GM21786 (cell line): ENCODE measurements at regions not wholly inside any gene's neighbourhood (a gene's known extent, or its start where the extent isn't known, plus 50 kb on each side); places are given as distances from the start of the nearest gene placed in this dataset.
"Not testable (repeated sequence)": the region's sequence is repeated elsewhere in the genome, so short reads cannot be mapped to it uniquely, and the experiment has no call there.

Experiments
- ATAC-seq: cut with Tn5 transposase; IDR thresholded peaks from one replicate; pipeline ENCODE4 v1.9.1; 2021; ENCODE audit not compliant: unreplicated experiment

DNA sequence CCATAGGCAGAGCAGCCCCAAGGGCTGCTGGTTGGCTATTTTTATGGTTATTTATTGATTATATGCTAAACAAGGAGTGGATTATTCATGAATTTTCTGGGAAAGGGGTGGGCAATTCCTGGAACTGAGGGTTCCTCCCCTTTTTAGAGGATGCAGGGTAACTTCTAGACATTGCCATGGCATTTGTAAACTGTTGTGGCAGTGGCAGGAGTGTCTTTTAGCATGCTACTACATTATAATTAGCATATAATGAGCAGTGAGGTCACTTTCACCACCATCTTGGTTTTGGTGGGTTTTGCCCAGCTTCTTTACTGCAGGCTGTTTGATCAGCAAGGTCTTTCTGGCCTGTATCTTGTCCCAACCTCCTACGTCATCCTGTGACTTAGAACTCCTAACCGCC is 112.2 kb downstream of the RHOU start:
- ATAC-seq = not testable (repeated sequence)

DNA sequence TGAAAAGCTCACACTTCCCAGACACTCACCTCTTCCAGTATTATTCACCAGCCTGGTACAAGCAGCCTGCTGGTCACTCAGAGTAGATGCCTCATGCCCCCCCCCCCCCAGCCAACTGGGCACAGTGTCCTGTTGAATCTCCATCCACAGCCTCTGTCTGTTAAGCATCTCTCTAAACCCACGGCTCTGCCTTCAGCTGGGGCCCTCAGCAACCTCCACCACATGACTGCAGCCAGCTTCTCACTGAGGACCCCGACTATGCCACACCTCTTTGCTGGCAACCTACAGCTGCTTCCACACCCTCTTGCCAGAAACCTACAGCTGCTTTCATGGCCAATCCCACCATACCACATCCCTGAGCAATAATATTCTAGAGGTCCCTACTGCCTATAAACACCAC is 113.1 kb downstream of the RHOU start:
- ATAC-seq = no peak

DNA sequence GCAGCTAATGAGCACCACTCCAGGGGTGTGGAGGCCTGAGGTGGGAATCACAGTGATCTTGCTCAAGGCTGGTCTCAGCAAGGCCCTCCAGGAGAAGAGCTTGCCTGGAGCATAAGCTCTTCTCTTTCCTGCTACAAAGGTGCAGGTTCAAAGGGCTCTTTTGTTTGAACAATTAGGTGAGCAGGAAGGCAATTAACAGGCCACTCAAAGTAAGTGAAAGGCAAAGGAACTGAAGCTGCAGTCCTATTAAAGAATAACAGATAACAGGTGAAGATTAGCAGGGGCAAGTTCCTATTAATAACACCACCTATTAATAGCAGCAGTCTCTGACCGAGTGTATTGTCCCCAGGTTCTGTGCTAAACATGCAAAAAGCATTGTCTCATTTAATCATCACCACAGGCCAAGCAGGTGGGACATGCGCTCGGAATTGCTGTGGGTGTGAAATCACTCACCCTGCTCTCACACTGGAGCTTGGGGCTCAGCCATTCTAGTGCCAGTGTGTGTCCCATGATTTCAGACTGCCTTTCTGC is 113.8 kb downstream of the RHOU start:
- ATAC-seq = peak; percentile 87

DNA sequence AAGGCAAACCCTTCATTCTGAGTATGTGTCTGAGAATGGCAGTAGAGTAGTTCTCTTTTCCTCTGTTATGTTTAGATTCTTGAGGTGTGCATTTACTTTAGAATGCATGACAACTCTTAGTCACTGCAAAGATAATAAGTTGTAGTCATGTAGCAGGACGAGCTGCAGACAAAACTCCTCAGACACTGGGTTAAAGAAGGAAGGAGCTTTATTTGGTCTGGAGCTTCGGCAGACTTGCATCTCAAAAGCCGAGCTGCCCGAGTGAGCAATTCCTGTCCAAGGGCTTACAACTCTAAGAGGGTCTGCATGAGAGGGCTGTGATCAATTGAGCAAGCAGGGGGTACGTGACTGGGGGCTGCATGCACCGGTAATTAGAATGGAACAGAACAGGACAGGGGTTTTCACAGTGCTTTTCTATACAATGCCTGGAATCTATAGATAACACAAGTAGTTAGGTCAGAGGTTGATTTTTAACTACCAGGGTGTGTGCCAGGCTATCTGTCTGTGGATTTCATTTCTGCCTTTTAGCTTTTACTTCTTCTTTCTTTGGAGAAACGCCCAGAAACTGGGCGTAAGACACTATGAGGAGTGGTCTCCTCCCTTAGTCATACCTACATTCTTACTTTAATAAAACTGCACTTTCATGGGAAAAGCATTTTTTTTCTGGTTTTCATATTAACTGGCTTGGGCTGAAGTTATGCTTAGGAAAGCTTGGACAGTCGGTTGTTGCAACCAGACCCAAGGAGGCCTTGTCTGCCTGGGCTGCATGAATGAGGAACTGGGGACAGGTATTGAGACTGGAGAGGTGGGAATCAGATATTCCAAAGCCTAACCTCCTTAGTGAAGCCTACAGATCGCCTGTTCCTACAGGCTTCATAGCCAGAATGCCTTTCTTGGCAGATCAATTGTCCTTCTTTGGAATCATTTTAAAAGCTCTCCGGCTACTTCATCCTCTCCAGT is 115.1 kb downstream of the RHOU start:
- no peak for ATAC-seq

DNA sequence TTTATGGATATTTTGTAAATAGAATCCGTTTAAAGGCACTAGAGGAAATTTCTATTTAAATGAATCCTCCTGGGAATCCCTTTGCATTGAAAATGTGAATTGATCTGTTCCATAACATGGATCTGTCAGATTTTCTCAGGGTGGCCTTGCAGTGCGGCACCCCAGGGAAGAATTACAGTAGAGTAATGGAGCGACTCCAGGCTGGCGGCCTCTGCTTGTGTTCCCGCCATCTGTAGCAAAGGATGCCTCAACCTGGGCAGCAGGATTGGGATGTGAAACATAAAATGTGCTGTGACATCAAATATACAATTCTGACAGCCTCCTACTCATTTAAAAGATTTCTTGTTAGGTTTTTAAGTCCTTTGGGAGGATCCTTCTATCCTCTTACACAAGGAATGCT is 115.9 kb downstream of the RHOU start:
- no peak for ATAC-seq

DNA sequence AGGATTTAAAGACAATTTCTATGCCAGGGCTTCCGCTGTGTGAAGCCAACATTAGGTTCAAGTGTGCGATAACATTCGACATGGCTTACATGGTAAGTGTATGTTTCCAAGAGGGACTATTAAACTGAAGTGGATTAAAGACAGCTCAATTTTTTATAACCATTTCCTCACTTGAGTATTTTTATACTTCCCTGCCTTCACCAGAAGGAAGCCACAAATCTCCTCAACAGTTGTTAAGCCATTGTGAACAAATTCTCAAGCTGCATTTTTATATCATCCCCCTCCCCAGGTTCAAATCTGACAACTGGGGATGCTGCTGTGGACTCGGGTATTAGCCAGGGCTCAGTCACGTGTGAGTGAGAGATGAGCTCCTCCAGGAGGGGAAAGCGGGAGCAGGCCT is 116.3 kb downstream of the RHOU start:
- ATAC-seq = no peak

DNA sequence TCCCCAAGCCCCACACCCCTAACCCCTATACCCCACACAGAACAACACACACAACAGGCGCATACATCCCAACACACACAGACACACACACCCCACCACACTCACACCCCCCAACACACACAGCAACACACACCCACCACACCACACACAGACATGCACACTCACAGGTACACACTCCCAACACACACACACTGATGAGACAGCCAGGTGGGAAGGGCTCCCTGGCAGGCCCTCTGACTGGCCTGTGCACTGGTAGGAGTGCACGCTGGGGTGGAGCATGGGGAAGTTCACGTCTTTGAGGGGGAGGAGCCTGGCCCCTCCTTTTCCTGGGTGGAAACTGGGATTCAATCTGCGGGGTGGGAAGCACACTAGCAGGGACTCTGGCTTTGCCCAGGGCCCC is 116.7 kb downstream of the RHOU start:
- no peak for ATAC-seq

DNA sequence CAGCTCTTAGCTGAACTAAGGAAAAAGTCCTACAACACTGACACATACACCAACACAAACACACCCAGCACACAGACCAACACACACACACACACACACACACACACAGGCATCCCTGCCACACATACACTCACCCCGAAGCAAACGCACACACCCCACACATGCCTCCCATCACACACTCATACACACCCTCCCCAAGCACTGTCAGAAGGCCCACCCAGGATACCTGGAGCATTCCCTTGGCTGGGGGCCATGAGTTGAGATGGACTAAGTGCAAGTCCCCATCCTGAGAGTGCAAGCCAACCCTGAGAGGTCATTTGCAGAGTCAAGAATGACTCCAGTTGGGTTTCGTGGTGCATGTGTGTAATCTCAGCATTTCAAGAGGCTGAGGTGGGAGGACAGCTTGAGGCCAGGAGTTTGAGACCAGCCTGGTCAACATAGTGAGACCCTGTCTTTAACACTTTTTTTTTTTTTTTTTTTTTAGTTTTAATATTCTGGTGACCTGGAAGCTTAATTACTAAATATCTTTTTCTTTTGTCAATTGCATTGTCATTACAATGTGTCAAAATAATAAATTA is 117.3 kb downstream of the RHOU start:
- no peak for ATAC-seq

DNA sequence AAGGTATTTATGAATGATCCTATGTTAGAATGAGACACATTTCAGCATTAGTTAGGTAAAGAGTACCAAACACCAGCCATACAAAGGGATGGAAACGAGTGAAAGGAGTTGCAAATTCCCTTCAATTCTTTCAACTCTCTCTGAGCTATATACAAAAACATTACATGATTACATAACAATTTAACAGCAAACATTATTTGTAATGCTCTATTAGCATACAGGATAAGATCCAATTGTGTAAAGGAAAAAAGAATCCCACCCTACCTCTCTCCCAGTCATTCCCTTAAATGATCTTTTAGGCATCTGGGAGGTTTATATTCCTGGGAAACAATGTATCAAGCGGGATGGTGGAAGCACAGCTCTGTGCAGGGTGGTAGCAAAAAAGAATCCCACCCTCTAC is 117.9 kb downstream of the RHOU start:
- no peak for ATAC-seq

DNA sequence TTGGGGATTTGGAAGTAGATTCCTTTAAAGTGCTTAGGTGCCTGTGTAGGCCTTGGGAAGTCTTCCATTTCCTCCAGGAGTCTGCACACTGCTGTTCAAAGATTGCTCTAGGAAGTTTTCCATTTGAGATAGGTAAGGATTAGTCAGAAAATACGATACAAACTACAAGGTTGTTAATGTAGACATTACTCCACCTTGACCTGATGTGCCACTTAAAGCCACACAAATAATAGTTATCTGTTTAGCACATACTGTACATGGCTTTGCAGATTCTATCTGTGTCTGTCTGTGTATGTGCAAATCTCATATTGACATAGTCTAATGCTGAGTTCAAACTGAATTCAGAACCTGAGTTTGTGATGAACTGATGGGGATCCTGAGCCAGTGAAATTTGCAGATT is 118.4 kb downstream of the RHOU start:
- ATAC-seq = no peak

DNA sequence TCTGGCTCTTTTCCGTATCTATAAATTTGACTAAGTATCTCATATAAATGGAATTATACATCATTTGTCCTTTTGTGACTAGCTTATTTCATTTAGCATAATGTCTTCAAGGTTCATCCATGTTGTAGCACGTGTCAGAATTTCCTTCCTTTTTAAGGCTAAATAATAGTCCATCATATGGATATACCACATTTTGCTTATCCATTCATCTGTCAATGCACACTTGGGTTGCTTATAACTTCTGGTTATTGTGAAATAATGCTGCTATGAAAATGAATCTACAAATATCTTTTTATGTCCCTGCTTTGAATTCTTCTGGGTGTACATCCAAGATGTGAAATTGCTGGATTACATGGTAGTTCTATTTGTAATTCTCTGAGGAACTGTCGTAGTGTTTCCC is 119.6 kb downstream of the RHOU start:
- ATAC-seq = no peak

DNA sequence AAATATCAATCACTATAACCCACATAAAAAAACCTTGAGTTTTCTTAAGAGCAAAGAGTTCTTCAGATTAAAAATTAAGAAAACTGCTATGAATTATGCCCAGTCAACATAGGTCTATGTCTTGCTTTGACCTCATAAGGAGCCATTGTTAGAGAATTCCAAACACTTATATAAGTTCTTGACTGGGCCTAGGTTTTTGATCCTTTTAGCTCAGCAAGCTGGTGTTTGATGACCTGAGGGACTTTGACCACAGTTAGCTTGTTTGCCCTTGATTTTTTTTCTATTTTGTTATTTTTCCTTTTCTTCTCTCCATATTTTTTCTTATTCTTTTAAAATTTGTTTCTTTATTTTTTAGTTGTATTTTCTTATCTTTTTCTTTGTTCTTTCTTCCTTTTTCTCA is 122.3 kb downstream of the RHOU start:
- ATAC-seq = no peak

DNA sequence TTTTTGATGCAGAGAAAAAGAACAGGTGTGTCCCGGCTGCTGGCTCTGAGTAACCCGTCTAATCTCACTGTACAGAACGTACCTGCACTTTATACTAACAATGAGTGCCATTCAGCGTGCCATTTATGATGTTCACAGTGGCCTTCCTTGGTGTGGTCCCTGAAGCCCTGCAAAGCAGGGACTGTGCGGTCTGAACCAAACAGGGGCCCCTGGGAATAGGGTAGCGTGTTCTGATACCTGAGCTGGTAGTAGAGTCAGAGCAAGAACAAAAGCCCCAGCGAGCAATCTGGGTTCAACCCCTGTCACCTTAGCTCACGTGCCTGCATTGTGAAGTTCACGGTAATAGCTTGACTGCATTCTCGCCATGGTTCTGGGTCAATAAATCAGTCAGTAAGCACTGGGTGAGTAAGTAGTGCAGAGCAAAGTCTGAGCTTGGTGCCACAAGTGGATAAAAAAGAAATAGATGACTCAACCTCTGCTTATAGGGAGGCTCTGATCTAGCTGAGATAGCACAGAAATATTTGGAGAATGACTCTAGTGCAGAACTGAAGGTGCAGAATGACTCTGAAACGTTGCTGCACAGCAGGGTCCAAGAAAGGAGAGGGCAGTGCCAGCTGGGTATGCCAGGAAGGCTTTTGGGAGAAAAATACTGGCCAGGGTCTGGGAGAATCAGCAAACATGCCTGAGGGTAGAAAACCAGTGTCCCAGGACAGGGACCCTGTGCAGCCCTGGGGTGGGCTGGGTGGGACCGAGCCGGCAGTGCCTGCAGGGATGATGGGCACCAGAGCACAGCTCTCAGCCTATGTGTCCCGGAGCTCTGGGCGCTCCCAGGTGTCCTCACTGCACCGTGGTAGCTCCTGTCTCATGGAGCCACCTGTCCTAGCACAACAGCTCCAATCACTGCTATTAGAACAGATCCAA is 125.9 kb downstream of the RHOU start:
- ATAC-seq = peak; percentile 68

DNA sequence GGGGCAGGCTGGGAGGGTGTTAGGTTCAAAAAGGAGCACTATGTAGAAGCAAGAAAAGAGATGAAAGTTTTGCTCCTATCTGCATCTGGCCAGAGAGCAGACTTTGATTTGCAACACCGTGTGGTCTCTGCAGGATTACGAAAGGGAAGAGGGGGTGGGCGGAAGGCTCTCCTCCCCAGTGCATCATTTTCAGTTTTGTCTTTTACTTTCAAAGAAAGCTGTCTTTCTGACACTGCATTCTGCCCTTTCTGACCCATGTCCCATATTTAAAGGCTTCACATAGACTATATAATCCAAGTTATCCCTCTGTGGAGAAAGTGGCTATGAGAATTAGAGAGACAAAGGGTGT is 126.5 kb downstream of the RHOU start:
- ATAC-seq = no peak

DNA sequence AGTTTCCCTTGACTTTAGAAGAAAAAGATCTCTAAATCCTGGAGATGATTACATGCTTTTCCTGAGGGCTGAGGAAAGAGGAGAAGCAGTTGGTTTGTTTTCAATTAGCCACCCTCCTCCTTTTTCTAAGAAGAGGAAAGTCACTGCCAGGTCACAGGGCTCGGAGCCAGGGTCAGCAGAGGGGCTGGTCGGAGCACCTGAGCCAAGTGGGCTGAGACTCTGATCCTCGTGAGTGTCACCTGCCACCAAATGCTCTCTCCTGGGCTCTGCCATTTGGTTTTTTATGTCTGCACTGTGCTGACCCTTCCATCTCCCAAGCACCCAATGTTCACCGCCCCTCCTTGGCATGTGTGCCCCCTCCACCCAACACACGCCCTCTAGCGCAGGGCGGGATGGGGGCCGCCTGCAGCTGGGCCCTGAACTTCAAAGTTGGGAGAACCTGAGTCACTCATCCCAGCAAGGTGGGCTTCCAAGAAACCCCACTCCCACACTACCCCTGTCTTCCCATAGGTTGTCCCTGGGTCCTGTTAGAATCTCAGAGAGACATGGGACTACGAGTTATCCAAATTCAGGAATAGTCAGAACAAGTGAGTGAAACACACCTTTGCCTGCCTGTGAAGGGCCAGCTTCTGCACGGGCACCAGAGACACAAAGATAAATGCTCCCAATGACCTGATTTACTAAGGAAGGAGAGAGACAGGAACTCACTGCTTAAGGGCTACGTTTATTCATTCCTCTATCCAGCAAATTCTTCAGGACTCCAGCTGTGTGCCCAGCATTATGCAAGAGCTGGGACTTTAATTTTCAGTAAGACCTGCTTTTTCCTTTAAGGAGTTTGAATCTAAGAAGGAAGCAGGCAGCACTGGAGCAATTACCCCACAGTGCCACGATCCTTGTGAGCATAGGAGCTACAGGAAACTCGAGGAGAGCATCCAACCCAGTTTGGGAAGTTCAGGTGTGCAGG is 127.5 kb downstream of the RHOU start:
- ATAC-seq = no peak

DNA sequence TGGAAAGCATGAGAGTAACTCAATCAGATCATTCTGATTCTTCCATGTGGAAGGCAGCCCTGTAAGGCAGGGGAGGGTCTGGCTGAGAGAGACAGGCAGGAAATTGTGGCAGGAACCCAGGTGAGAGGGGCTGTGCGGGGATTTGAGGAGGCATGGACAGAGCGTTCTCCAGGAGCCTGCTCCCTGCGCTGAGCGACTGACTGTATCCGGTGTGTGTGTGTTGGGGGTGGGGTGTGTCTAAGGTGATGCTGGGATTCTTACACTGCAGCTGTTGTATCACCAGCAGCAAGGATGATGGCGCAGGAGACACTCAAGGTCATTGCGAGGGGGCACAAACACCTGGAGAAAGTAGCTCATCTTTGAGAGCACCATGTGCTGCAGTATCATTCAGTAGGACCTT is 128.5 kb downstream of the RHOU start:
- ATAC-seq = no peak

DNA sequence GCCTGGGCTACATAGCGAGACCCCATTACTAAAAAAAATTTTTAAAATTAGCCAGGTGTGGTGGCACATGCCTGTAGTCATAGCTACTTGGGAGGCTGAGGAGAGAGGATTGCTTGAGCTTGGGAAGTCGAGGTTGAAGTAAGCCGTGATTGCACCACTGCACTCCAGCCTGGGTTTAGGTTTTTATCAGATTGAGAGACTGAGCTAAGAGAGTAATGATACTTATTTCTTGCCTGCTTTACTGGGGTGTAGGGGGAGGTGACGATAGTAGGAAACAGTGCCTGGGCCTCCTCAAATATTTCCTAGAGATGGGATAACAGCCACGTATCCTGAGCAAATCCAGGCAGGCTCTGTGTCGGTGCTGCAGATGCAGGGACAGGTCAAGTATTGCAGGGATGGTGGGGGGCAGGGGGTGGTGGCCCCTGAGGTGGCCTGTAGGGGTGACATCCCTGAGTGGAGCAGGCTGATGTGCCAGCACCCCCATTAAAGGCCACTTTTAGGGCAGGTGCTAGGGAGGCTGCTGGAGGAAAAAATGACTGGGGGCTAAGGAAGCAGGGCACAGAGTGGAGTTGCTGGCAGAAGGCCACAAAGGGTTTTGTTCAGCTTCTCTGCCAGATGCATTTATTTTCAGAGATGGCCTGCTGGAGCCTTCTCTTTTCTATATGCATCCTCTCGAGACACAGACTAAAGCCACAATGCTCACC is 130.5 kb downstream of the RHOU start:
- ATAC-seq = no peak

DNA sequence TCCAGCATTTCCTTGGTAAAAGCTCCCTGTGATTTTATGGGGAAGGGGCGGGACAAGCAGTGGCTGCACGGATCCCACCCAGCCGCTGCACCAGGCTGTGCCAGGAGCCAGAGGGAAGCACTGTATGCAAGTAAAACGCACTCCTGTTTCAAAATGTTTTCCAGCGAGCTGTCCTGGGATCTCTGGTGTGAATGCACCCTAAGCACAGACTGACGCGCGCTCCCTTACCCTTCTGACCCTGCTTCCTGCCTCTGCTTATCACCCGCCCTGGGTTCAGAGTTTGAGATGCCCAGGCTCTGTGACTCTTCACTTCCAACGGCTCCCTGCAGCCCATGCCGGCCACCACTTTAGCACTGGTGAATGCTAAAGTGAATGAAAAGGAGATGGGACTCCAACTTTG is 131.2 kb downstream of the RHOU start:
- ATAC-seq = no peak

DNA sequence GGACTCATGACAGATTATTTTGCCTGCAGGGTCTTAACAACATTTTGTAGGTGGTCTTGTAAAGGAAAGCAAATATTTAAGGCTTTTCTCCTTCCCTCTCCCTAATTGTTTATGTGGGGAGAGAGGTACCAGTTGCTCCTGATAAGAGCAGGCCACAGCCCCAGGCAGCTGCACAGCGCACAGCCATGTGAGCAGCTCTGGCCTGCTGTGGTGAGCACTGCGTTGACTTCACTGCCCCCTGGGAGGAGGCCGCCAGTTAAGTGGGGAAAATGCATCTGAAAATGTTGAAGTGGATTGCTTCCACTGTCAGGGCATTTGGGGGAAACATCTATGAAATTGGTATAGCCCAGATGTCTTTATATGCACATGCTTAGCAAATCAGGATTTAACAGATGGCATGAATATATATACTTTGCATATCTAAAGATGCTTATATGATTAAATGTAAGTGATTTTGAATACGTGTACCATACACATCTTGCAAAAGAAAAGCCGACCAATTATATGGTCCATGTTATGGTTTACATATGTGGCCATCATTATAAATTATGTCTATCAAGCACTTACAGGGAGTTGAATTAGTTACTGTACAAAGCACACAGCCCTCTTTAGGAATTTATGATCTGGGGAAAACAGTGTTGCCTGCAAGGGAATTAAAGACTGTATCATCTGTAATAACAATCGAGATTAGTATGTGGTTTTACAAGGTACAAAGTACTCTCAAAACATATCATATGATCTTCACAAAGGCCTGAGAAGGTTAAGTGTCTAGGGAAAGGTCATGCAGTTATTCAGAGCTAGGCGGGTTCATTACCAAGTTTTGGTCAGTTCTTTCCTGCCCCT is 132.1 kb downstream of the RHOU start:
- ATAC-seq = no peak
